ENCODE measurements at regions not wholly inside any gene's neighbourhood (a gene's known extent, or its start where the extent isn't known, plus 50 kb on each side); places are given as distances from the start of the nearest gene placed in this dataset.

GRCh38 chr2:173451118-173451517, 96.4 kb downstream of the CDCA7 start:
- Histone ChIP-seq H3K36me3 (ENCODE audit: control insufficient read depth, insufficient read depth, low read length) (no peaks in the 10 kb centered on the region), H3K9me3 (ENCODE audit: control insufficient read depth, low read length) (no peaks in the 10 kb centered on the region), H3K27me3 (ENCODE audit: control insufficient read depth, insufficient read depth, low read length) (no peaks in the 10 kb centered on the region), H3K4me3 (ENCODE audit: low read length) (no peak overlapping the region), H3K4me1 (ENCODE audit: control insufficient read depth, insufficient read depth, low read length) (peaks cover 4% of the 10 kb centered on the region), H3K9ac (ENCODE audit: low read length) (no peak overlapping the region)

- H3K9me3 ChIP-seq (ENCODE audit: control insufficient read depth, low read length) = no peaks in the 10 kb centered on the region
- H3K27me3 ChIP-seq (ENCODE audit: control insufficient read depth, insufficient read depth, low read length) = no peaks in the 10 kb centered on the region
- no peak overlapping the region for H3K4me3 ChIP-seq (ENCODE audit: low read length)
- H3K36me3 ChIP-seq (ENCODE audit: control insufficient read depth, insufficient read depth, low read length) = no peaks in the 10 kb centered on the region
- H3K9ac ChIP-seq (ENCODE audit: low read length) = no peak overlapping the region
- peaks cover 4% of the 10 kb centered on the region for H3K4me1 ChIP-seq (ENCODE audit: control insufficient read depth, insufficient read depth, low read length)
Measured at GRCh38 chr2:173451941-173452340, 97.3 kb downstream of the CDCA7 start.

GRCh38 chr2:173452416-173452815, 97.7 kb downstream of the CDCA7 start:
- no peak overlapping the region for H3K4me3 ChIP-seq (ENCODE audit: low read length)
- H3K9me3 ChIP-seq (ENCODE audit: control insufficient read depth, low read length) = no peaks in the 10 kb centered on the region
- no peak overlapping the region for H3K9ac ChIP-seq (ENCODE audit: low read length)
- no peaks in the 10 kb centered on the region for H3K36me3 ChIP-seq (ENCODE audit: control insufficient read depth, insufficient read depth, low read length)
- H3K4me1 ChIP-seq (ENCODE audit: control insufficient read depth, insufficient read depth, low read length) = peaks cover 4% of the 10 kb centered on the region
- H3K27me3 ChIP-seq (ENCODE audit: control insufficient read depth, insufficient read depth, low read length) = no peaks in the 10 kb centered on the region

GRCh38 chr2:173456960-173457359, 102.3 kb downstream of the CDCA7 start:
- H3K9me3 ChIP-seq (ENCODE audit: control insufficient read depth, low read length) = no peaks in the 10 kb centered on the region

GRCh38 chr2:173457366-173457765, 102.7 kb downstream of the CDCA7 start:
- Histone ChIP-seq H3K27me3 (ENCODE audit: control insufficient read depth, insufficient read depth, low read length) (no peaks in the 10 kb centered on the region), H3K4me3 (ENCODE audit: low read length) (no peak overlapping the region), H3K4me1 (ENCODE audit: control insufficient read depth, insufficient read depth, low read length) (no peaks in the 10 kb centered on the region), H3K36me3 (ENCODE audit: control insufficient read depth, insufficient read depth, low read length) (no peaks in the 10 kb centered on the region), H3K9ac (ENCODE audit: low read length) (no peak overlapping the region), H3K9me3 (ENCODE audit: control insufficient read depth, low read length) (no peaks in the 10 kb centered on the region)

More at GRCh38 chr2:173456960-173457359, 102.3 kb downstream of the CDCA7 start:
- Histone ChIP-seq H3K4me3 (ENCODE audit: low read length) (no peak overlapping the region), H3K27me3 (ENCODE audit: control insufficient read depth, insufficient read depth, low read length) (no peaks in the 10 kb centered on the region), H3K36me3 (ENCODE audit: control insufficient read depth, insufficient read depth, low read length) (no peaks in the 10 kb centered on the region), H3K4me1 (ENCODE audit: control insufficient read depth, insufficient read depth, low read length) (no peaks in the 10 kb centered on the region), H3K9ac (ENCODE audit: low read length) (no peak overlapping the region)

- no peaks in the 10 kb centered on the region for H3K4me1 ChIP-seq (ENCODE audit: control insufficient read depth, insufficient read depth, low read length)
- no peak overlapping the region for H3K9ac ChIP-seq (ENCODE audit: low read length)
- H3K4me3 ChIP-seq (ENCODE audit: low read length) = no peak overlapping the region
- no peaks in the 10 kb centered on the region for H3K9me3 ChIP-seq (ENCODE audit: control insufficient read depth, low read length)
- H3K36me3 ChIP-seq (ENCODE audit: control insufficient read depth, insufficient read depth, low read length) = no peaks in the 10 kb centered on the region
- peaks cover 3% of the 10 kb centered on the region for H3K27me3 ChIP-seq (ENCODE audit: control insufficient read depth, insufficient read depth, low read length)
Measured at GRCh38 chr2:173458991-173459780, 104.5 kb downstream of the CDCA7 start.

- Histone ChIP-seq H3K9ac (ENCODE audit: low read length) (no peak overlapping the region), H3K36me3 (ENCODE audit: control insufficient read depth, insufficient read depth, low read length) (no peaks in the 10 kb centered on the region), H3K4me1 (ENCODE audit: control insufficient read depth, insufficient read depth, low read length) (no peaks in the 10 kb centered on the region), H3K27me3 (ENCODE audit: control insufficient read depth, insufficient read depth, low read length) (peaks cover 3% of the 10 kb centered on the region), H3K4me3 (ENCODE audit: low read length) (no peak overlapping the region), H3K9me3 (ENCODE audit: control insufficient read depth, low read length) (no peaks in the 10 kb centered on the region)
Measured at GRCh38 chr2:173462892-173463840, 108.5 kb downstream of the CDCA7 start.

GRCh38 chr2:173463846-173464245, 109.2 kb downstream of the CDCA7 start:
- Histone ChIP-seq H3K4me1 (ENCODE audit: control insufficient read depth, insufficient read depth, low read length) (no peaks in the 10 kb centered on the region), H3K4me3 (ENCODE audit: low read length) (no peak overlapping the region), H3K9ac (ENCODE audit: low read length) (no peak overlapping the region), H3K36me3 (ENCODE audit: control insufficient read depth, insufficient read depth, low read length) (no peaks in the 10 kb centered on the region), H3K27me3 (ENCODE audit: control insufficient read depth, insufficient read depth, low read length) (peaks cover 3% of the 10 kb centered on the region), H3K9me3 (ENCODE audit: control insufficient read depth, low read length) (no peaks in the 10 kb centered on the region)

- Histone ChIP-seq H3K4me1 (ENCODE audit: control insufficient read depth, insufficient read depth, low read length) (no peaks in the 10 kb centered on the region), H3K9ac (ENCODE audit: low read length) (no peak overlapping the region), H3K9me3 (ENCODE audit: control insufficient read depth, low read length) (no peaks in the 10 kb centered on the region), H3K36me3 (ENCODE audit: control insufficient read depth, insufficient read depth, low read length) (no peaks in the 10 kb centered on the region), H3K4me3 (ENCODE audit: low read length) (no peak overlapping the region), H3K27me3 (ENCODE audit: control insufficient read depth, insufficient read depth, low read length) (peaks cover 2% of the 10 kb centered on the region)
Measured at GRCh38 chr2:173467751-173468150, 113.1 kb downstream of the CDCA7 start.

- no peaks in the 10 kb centered on the region for H3K36me3 ChIP-seq (ENCODE audit: control insufficient read depth, insufficient read depth, low read length)
- no peaks in the 10 kb centered on the region for H3K27me3 ChIP-seq (ENCODE audit: control insufficient read depth, insufficient read depth, low read length)
- H3K9me3 ChIP-seq (ENCODE audit: control insufficient read depth, low read length) = no peaks in the 10 kb centered on the region
- H3K4me1 ChIP-seq (ENCODE audit: control insufficient read depth, insufficient read depth, low read length) = no peaks in the 10 kb centered on the region
- H3K4me3 ChIP-seq (ENCODE audit: low read length) = no peak overlapping the region
- H3K9ac ChIP-seq (ENCODE audit: low read length) = no peak overlapping the region
Measured at GRCh38 chr2:173468266-173468793, 113.7 kb downstream of the CDCA7 start.

GRCh38 chr2:173472112-173472511, 117.4 kb downstream of the CDCA7 start:
- no peaks in the 10 kb centered on the region for H3K9me3 ChIP-seq (ENCODE audit: control insufficient read depth, low read length)
- H3K4me3 ChIP-seq (ENCODE audit: low read length) = no peak overlapping the region
- H3K9ac ChIP-seq (ENCODE audit: low read length) = no peak overlapping the region
- no peaks in the 10 kb centered on the region for H3K27me3 ChIP-seq (ENCODE audit: control insufficient read depth, insufficient read depth, low read length)
- no peaks in the 10 kb centered on the region for H3K4me1 ChIP-seq (ENCODE audit: control insufficient read depth, insufficient read depth, low read length)
- no peaks in the 10 kb centered on the region for H3K36me3 ChIP-seq (ENCODE audit: control insufficient read depth, insufficient read depth, low read length)

GRCh38 chr2:173483137-173483536, 128.5 kb downstream of the CDCA7 start:
- no peaks in the 10 kb centered on the region for H3K36me3 ChIP-seq (ENCODE audit: control insufficient read depth, insufficient read depth, low read length)
- H3K4me1 ChIP-seq (ENCODE audit: control insufficient read depth, insufficient read depth, low read length) = no peaks in the 10 kb centered on the region
- no peaks in the 10 kb centered on the region for H3K27me3 ChIP-seq (ENCODE audit: control insufficient read depth, insufficient read depth, low read length)
- H3K9me3 ChIP-seq (ENCODE audit: control insufficient read depth, low read length) = no peaks in the 10 kb centered on the region
- no peak overlapping the region for H3K9ac ChIP-seq (ENCODE audit: low read length)
- H3K4me3 ChIP-seq (ENCODE audit: low read length) = no peak overlapping the region

Measured in mucosa of stomach (tissue), 1 donor.